Medulla oblongata (tissue), 1 donor: ENCODE measurements at regions not wholly inside any gene's neighbourhood (a gene's known extent, or its start where the extent isn't known, plus 50 kb on each side); places are given as distances from the start of the nearest gene placed in this dataset.

ENCODE experiments used
- DNase-seq: peaks from one replicate; pipeline ENCODE4 v3.0.0-alpha.2; 2015; ENCODE audit errors: extremely low spot score

DNA sequence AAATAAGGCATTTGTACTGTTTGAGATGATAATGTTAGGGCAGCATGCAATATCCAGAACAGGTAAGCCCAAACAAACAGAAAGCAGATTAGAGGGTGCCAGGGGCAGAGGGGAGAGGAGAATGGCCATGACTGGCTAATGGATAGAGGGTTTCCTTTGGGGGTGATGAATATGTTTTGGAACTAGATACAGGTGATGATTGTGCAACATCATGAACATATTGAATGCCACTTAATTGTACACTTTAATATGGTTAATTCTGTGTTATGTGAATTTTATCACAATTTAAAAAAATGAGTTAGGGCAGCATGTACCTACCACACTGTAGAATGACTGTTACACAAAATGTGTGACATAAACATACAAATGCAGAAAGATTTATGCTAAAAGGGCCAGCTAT is 255.5 kb upstream of the FN1 start:
- DNase-seq = no peak

DNA sequence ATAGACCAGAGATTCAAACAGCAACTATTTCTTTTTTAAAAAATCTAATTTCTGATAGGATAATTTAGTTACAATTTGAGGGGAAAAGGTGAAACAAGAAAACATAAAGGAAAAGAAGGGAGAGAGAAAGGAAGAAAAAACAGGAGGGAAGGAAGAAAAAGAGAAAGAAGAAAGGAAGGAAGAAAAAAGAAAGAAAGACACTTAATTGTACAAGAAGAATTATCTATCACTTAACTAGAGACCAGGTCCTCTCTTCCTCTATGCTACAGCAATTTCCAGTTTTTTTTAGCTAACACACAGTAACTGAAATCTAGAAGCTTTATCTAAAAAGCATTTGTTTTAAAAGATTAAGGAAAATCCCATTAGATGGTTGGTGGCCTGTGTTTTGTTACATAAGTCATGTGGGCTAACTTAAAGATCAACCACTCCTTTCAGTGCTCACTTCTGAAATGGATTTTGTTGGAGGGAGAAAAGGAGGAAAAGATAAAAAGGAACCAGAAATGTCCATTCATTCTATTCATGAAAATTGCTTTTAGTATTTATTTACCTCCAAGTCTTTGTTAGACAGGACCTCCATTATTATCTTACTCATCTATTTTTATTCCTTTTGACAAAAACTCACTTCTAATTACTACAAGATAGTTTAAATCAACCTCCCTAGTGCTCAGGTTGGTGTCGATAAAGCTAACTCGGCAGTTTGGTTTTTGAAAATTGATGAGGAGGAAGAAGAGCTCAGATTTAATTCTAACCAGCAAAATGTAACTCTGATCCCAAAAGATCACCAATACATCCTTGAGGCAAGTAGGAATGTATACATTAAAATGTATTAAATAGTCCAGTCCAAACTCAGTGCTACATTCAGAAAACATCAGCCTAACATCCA is 251.5 kb upstream of the FN1 start:
- no peak for DNase-seq

DNA sequence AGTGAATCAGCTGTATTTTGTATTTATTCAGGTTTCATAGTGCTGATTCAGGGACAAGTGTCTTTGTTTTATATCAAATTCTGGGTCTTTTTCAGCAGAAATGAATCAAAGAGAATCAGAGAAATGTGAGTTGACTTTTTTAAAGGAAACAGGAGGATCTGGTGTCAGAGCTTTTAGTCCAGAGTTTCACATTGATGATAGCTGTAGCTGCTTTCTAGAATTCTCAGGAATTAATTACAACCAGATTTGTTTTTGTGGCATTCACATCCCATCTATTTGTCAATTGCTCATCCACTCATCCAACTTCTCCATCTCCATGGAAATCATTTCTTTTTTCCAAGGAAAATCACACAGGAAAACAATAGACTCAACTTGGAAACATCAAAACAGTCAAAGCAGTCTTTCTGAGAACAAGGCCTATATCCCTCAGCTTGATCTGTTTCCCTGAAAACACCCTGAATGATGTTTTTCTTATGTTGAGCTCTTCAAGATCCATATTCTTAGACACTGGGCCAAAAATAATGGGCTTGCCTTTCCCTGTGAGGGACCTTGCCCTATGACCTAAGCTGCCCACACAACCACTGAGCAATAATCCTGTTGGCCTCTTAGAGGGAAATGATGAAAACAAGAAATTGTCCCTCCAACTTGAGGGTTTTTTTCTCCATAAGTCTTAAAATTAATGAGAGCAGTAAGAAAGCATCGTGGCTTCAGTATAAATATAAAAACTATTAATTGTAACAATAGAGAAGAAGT is 249.5 kb upstream of the FN1 start:
- DNase-seq = no peak

DNA sequence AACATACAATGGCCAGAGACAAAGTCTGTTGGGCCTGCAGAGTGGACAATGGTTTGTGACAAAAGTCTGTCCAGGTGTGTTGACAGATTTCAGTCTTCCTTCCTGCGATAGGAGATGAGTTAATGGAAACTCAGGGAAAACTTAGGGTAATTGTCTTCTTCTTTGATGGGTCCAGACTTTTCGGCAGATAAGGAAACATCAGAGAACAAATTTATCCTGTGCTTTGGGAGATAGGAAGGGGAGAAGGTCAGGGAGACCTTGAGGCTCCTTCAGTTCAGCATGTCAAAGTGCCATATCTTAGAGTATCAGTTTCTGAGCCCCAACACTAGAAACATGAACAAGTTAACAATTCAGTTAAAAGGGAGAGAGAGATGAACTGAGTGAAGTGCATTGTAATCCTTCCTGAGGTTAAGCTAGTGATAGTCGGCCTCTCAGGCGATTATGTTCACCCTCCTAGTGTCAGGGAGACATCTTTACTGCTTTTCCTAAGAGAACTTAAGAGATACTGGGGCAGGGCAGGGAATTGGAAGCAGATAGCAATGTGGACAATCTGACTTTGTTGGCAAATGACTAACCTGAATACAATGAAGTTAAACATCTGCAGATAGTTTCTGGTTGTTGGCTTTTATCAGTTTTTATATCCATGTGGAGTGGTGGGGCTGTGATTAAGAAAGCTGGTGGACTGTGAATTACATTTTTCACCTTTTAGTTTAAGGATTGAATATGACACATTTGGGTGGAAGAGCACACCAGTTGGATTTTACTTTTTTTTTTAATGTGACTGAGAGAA is 248.8 kb upstream of the FN1 start:
- no peak for DNase-seq

DNA sequence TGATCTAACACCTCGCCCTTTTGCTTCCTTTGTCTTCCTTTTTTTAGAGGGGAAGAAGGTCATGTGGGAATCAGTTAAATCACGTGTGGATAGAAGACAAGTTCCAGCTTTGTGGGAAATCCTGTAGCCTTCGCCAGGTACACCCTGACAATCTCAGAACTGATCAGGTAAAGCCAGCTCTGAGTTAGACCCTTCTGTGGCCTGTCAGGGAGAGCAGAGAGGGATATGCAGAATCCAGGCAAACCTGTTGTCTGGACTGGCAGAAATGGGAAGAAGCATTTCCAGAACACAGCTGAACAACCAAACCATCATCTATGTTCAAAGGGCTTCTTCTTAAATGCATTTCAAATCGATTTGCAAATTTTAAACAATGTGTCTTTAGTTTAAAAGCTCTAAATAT is 247.4 kb upstream of the FN1 start:
- DNase-seq = no peak

DNA sequence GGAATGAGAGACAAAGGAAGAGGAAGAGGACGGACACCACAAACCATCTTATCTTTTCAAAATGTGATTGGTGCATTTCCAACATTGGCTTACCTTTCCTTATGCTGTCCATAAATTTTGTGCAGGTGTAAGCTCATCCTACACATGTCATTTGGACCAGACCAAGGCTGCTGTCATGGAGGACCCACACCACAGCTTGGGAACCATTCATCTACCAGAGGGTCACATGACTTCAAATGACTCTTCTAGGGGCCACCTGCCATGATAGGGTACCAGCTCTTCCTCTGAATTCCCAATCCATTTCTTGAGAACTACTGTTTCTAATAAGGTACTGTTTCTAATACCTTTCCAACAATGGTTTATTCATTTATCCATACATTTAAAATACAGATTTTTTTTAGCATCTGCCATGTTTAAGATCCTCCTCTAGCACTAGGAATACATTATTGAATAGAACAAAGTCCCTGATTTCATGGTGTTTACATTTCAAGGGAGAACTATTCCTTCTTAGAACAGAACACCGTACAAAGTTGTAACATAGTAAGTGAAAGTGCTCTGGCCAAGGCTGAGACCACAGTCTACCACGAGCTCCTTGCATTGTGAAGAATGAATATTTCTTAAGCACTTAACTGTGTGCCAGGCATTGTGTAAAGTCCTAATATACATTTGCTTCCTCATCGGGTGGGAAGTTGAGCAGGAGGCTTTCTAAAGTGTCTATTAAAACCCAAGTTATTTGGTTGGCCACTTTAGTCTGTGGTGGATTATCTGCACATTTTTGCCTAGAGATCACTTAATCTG is 246.1 kb upstream of the FN1 start:
- DNase-seq = no peak

DNA sequence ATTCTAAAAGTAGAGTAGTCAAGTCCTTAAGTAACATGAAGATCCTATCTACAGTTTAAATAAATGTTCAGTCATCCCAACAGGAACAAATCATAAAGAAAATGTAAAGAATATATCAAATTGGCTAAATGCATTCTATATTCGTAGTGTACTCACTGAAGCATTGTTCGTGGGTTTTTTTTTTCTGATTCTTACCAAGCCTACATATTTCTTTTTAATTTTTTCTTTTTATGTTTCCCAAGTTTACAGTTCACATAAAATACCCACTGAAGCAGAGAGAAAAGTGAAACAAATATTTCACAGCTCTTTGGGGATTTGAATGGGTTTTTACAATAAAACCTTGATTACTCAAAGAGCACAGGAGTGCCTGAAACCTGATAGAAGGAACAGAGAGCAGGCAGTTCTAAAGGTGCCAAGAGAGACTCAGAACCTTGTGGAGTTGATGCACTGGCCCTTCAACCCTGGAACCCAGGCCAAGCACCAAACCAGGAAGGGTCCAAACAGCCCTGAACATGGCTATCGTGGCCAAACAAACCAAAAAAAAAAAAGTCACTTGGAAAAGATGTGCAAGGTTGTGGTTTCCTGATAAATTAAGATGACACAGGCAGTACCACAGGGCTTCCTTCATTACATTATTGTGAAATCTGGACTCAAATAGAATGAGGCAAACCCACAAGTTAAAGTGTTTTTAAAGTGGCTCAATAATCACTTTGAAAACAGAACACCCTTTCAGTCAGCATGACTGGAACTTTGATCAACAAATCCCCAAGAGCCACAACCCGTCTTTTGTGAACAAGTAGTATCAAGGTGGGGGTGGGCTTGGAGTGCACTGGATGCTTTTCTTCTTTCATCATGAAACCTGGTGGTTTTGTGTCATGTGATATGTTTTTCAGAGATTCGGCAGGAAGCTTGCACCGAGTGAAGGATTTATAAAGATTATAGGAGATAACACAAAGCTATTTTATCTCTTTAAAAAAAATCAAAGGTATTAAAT is 245.0 kb upstream of the FN1 start:
- DNase-seq = peak; percentile 31

DNA sequence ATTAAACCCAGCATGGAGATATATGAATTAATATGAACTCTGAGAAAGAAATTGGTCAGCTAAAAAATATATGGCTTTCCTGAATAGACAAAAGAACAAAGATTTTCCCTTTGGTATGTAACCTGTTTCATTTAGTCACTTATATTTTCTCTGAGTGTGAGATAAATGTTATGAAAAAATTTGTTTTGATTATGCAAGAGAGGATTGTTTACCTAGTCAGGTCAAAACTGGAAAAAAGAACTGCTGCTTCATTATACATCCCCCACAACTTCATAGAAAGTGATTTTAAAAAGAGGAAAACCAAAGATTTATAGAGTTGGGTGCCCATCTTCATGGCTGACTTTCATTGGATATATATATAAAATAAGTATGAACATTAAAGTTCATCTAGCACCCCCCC is 242.2 kb upstream of the FN1 start:
- DNase-seq = no peak

DNA sequence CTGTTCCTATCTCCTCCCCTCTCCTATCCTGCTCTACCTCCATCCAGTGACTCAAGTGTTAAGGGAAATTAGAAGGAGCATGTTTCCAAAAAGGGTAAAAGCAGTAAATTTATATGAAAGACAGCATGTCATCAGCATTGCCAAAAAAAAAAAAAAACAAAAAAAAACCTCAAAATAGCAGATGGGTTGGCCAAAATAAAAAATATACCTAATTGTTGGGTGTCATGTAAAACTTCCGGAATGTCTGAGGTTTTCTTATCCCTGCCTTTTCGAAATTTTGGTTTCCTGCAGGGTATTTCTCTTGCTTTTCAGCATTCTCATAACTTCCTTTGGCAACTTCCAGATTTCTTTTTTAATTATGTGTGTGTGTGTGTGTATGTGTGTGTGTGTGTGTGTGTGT is 241.6 kb upstream of the FN1 start:
- no peak for DNase-seq

DNA sequence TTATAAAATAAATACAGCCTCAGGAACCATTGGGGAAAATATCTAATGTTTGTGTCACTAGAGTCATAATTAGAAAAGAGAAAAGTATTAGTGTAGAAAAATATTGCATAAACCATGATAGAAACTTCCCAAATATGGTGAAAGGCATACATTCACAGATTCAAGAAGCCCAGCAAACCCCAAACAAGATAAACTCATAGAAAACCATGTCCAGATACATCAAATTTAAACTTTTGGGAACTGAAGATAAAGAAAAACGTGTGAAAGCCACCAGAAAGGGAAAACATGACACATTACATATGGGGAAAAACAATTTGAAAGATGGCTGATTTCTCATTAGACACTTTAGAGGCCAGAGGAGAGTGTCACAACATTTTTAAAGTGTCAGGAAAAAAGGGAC is 236.5 kb upstream of the FN1 start:
- DNase-seq = no peak

DNA sequence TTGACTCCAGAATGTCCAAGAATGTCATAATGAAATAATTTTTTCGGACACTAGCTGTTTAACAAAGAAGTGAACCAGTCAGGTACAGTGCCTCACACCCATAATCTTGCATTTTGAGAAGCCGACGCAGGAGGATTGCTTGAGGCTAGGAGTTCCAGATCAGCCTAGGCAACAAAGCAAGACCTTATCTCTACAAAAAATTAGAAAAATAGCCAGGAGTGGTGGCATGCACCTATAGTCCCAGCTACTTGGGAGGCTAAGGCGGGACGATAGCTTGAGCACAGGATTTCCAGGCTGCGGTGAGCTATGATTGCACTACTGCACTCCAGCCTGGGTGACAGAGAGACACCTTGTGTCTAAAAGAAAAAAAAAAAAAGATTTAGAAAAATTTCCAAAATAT is 235.8 kb upstream of the FN1 start:
- no peak for DNase-seq

DNA sequence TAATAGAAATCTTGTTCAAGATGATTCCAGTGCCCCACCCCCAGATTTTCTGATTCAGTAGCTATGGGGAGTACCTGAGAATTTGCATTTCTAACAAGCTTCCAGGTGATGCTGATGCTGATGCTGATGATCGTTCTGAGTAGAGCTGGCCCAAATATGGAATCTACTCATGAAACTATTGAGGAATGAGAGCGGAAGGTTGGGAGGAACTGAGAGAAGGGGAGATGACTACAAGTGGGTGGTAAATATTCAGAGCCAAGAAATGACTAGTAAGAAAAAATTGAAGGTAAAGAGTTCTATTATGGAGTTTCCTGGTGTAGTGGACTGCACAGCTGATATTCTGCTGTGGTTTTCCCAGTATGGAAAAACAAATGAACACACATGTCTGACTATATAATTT is 235.4 kb upstream of the FN1 start:
- no peak for DNase-seq

DNA sequence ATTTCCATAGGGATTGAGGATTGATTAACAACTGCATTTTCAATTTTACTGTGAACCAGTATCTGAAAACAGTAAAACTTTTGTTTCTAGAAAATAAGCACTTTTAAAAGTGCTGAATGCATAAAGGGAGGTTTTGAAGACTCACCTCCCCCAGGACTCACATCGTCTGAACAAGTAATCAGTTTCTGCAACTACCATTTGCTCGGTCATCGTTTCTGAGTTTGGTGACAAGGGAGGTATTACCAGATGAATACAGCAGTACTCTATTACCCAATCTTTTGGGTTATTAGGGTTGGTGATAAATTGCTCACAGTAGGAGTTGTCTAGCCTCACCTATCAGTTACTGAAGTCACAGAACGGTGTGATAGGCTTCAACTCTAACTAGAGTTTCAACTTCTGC is 234.5 kb upstream of the FN1 start:
- no peak for DNase-seq

DNA sequence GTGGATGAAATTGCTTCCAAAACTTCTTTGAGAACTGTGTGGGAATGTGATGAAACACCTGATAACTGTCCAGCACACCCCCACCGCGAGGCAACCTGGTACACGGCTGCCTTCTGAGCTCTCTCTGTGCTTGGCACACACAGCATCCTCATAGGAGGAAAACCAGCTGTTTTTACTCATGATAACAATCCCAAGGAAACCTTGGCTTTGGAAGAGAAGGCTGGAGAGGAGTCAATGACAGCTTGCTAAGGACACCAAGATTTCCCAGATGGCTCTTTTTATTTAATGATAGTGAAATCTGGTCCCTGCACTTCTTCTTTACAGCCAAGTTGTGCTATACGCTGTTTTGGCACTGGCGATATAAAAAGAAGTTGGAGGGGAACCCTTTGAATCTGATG is 232.5 kb upstream of the FN1 start:
- no peak for DNase-seq

DNA sequence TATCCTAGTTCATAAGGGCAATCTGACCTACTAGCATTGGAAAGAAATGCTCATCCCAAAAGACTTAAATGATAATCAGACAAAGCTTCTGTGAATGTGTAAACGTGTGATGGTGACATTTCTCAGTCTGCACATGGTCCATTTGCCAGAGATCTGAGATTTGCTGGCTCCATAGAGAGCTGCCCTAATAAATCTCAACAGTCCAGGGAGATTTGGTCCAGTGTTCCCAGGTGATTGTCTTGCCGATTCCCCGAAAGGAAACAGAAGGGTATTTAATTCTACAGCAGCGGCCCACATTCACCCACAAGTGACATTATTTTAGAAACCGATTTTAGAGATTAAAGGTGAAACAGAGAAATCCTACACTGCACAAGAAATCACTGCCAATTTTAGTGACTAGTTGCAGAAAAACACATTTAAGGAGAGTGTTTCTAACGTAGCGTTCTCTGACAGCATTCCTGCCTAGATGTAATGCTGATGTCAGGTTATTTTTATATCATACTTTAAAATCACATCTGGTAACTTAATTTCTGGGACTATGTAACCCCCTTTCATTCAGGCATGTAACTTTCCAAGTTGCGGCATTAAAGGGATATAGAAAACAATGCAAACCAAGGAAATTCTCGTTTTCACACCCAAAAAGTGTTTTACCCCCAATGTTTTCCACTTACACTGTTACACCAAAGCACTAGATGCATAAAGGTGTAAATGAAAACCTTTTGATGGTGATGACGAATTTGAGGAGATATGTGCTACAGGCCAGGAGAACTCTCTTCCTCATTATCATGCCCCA is 231.9 kb upstream of the FN1 start:
- no peak for DNase-seq

DNA sequence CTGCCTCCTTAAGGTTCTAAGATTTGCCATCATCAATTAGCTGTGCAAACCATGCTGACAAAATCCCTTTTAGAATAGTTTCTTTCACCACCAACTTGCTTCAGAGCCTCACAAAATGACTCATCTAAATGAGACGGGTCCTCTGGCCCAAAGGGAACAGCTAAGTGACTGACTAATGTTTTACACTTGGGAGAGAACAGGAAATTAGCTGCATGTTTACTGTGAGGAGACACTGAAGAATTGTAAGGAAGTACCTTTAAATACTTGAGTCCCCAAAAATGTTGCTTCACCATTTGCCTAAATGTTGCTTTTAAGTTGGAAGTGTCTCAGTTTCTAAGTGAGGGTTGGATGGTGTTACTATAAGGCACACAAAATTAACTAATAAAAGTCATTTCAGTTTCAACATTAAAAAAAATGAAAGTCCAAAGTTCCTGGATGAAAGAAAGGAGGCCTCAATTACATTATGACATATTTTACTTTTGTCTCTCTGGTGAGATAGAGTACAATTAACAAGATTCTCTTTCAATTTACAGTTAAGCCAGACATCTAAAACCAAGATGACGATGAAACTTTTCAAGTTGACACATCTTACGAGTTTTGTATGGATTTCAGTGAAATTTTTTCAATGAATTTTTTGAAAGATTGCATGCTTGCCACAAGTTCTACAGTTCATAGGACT is 229.1 kb upstream of the FN1 start:
- peak; percentile 30 for DNase-seq

DNA sequence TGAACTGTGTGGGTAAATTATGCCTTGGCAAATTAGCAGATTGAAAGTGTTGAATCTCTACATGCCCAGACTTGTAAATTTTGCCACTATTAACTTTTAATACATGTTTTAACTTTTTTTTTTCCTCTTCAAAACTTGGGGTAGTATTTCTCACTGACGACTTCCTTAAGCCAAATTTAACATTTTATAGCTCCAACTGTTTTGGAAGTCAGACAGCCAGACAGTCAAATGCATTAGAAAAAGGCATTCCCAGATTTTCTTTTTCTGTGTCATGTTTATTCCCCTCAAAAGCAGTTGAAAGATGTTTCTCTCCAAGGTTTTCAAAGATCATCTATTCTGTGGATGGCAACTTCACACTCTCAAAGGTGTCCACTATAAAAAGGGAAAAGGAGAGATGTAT is 226.8 kb upstream of the FN1 start:
- no peak for DNase-seq

DNA sequence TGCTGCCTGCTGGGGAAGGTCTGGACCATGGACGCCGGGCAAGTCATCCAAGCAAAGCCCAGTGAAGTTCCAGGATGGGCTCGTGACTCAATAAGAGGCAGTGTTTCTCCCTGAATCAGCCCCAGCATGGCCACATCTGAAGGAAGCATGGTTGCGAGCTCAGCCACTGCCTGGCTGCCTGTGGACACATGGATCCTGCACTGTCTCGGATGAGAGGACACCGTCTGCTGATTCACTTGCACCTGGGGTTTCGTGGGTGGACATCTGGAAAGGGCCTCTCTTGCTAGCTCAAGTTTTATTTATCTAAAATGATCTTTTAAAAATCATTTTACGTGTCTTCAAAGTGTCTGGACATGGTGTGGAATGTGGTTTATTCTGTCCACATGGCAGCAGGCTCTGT is 224.8 kb upstream of the FN1 start:
- DNase-seq = no peak

DNA sequence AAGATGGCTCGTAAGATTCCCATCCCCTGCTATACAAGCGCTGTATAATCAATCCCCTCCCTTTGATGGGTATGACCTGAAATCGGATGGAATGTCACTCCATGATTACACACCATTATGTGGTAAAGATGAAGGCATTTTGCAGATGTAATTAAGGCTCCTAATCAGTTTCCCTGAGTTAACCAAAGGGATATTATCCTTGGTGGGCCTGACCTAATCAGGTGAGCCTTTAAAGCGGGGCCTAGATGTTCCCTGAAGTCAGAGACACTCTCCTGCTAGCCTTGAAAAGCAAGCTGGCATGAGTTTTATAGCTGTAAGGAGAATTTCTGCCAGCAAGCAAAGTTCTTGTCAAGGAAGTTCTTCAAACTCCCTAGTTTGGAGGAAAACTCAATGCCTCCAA is 223.8 kb upstream of the FN1 start:
- no peak for DNase-seq
